H7 (cell line): ENCODE measurements at regions not wholly inside any gene's neighbourhood (a gene's known extent, or its start where the extent isn't known, plus 50 kb on each side); places are given as distances from the start of the nearest gene placed in this dataset.

Source experiments
- DNase-seq: peaks from one replicate; pipeline ENCODE4 v3.0.0; 2012
- H3K27me3 ChIP-seq: 2 replicates; pipeline ENCODE4 v1.6.0; 2011; ENCODE audit warnings: mild to moderate bottlenecking, low read length; ENCODE audit not compliant: control insufficient read depth, insufficient read depth
- H3K36me3 ChIP-seq: replicated peaks from 2 replicates; pipeline ENCODE4 v1.5.1; 2011; ENCODE audit warnings: low read length; ENCODE audit not compliant: control insufficient read depth, insufficient read depth
- H3K4me3 ChIP-seq: 2 replicates; pipeline ENCODE4 v1.5.1; 2011; ENCODE audit warnings: low read depth, mild to moderate bottlenecking, control low read depth, low read length, moderate library complexity; ENCODE audit not compliant: insufficient read depth

DNA sequence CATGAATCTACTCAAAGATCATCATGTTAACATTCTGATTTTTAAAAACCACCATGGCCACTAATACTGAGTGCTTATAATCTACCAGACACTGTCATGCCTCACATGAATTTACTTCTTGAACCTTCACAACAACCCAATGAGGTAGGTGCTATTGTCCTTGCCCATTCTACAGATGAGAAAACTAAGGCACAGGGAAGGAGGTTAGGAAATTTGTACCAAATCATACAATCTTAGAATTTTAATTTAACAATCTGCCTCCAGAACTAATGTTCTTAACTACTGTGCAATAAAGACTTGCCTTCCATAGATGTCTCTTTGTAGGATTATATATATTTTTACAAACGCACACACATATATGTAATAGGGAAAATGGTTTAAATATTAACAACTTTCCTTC is 269.5 kb downstream of the ALDH8A1 start:
- Histone ChIP-seq H3K36me3 (no peaks in the 10 kb centered on the region), H3K27me3 (no peaks in the 10 kb centered on the region), H3K4me3 (no peak overlapping the region)
- DNase-seq, result no peak

DNA sequence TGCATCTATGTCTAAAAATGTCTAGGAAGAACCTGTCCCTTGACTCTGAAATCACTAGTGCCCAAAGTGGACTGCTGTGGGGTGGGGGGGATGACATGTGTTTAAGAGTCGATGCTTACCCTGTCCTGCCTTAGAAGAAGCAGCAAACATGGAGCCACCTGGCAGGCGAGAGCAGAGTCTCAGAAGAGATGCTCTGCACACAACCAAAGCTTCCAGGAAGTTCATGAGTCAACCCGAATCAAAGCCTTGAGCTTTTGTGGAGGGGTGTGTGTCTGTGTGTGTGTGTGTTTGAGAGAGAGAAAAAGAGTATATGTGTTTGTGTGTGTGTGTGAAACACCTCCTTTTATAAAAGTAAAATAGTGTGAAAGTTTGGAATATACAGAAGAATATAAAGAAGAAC is 269.9 kb downstream of the ALDH8A1 start:
- no peaks in the 10 kb centered on the region for H3K36me3 ChIP-seq
- H3K4me3 ChIP-seq, result no peak overlapping the region
- no peak for DNase-seq
- no peaks in the 10 kb centered on the region for H3K27me3 ChIP-seq

DNA sequence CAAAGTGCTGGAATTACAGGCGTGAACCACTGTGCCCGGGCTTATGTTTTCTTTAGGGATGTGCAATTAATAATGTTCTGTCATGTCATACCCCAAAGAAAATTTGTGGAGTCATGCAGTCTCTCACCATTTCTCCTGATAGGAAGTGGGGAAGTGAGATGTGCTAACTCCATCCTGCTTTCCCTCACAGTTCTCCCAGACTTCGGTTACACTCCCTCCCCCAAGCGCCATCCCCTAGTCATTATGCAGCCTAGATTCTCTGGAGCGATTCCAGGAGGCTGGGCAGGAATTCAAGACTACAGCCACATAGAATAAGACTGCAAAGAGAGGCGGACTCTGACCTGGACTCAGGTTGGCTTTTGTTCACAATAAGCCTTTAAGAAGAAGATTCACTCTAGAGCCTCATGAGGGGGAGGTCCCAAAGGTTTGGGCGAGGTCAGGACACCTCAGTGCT is 271.4 kb downstream of the ALDH8A1 start:
- Histone ChIP-seq H3K27me3 (no peaks in the 10 kb centered on the region), H3K36me3 (no peaks in the 10 kb centered on the region)

DNA sequence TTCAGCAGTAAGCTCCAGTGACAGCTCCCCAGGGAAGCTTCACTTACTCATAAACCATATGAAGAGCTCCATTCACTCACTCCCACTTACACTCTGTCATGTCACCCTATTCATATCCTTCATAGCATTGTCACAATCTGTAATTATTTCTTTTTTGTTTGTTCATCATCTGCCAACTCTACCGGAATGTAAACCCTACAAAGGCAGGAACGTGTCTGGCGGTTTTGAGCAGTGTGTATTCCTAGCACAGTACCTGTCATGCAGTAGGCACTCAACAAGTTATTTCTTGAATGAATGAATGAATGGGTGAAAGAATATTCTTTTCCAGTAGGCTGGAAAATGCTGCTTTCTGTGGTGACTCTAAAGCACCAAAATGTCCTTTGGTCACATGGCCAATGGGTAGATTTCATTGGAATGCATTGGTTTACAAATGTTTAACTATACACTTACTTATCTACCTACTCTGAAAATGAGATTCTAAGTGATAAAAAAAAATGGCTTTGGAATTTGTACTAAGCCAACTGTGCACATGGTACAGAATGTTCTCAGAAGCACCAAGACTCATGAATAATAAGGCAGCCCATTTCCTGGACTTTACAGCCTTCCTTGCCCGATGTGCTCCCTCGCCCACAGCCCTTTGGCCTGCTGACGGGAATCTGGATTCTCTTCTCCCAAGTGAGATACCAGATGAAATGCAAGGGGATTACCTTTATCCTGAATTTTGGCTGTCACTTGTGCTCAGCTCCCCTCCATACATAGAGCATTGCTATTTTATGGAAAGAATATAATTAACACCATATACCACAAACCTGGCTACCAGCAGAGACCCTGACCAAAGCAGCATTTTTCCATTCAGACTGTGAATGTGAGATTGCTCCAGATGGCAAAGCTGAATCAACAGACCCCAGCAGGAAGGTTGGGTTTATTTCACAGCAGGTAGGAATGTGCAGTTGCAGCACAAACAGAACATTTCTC is 273.3 kb downstream of the ALDH8A1 start:
- Histone ChIP-seq H3K4me3 (no peak overlapping the region), H3K27me3 (no peaks in the 10 kb centered on the region), H3K36me3 (no peaks in the 10 kb centered on the region)
- DNase-seq, result no peak

More for the DNA sequence above, 271.4 kb downstream of the ALDH8A1 start:
- no peak overlapping the region for H3K4me3 ChIP-seq
- DNase-seq, result no peak

DNA sequence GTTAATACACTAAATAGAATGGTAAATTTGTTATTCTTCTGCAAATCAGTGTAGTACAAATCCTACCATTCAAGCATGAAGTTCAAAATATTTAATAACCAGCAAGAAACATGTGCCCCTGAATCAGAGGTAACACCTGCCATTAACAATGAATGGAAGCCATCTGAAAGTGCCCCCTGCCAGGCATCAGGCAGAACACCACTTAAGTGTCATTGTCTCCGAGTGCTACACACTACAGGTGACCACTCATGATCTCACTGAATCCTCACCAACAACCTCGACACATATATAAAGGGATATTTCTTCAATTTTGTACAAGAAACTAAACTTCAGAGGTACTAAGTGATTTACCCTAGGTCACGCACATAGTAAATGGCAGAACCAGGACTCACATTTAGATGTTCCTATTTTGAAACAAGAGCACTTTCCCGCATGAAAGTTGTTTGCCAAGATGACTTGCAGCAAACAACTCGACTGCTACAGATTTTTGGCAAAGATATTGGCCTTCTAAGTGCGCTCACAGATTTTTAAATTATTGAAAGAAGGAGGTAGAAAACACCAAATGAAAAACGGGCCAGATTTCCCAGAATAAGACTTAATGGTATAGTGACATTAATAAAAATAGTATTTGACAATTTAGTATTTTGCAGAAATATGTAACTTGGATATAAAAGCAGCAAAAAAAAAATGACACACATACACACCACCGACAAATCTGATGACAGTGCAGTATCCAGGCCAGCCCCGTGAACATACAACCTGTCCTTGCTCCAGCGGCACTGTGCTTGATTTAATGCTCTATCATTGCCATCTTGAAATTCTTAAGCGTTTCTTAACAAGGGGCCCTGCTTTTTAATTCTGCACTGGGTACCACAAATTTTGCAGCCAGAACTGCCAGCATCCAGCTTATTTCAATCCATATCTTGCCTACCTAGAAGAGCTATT is 274.5 kb downstream of the ALDH8A1 start:
- no peak for DNase-seq
- H3K36me3 ChIP-seq, result no peaks in the 10 kb centered on the region
- no peak overlapping the region for H3K4me3 ChIP-seq
- H3K27me3 ChIP-seq, result no peaks in the 10 kb centered on the region

DNA sequence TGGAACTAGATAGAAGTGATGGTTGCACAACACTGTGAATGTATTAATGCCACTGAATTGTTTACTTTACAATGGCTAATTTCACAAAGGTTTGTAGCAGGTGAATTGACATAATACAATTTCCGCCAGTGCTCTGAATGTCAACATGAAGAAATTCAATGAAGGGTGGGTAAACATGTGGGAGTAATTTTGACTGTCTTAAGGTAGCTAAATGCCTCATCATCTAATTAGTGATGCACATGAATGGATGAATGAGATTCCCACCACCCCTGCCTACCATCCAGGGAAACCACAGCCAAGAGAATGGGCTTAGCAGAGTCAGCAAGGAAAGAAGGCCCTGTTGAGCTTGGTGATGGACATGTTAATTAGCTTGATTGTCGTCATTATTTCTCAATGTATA is 275.3 kb downstream of the ALDH8A1 start:
- no peak overlapping the region for H3K4me3 ChIP-seq
- no peaks in the 10 kb centered on the region for H3K36me3 ChIP-seq
- DNase-seq, result no peak
- no peaks in the 10 kb centered on the region for H3K27me3 ChIP-seq

DNA sequence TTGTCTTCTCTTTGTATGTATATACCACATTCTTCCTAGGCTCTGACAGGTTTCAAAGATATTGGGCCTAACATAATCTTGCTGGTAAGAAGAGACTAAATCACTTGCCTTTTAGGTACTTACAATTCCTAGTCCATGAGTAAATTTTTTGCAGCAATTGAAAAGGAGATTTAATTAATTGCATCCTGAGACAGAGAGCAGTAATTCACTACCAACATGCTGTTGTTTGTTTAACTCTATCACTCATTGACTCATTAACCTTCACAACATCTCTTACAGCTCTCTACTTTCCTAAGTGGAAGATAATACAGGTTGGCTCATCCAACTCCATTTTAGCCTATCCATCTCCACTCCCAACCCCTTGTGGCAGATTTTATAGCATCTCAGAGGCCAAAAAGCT is 280.4 kb downstream of the ALDH8A1 start:
- no peak overlapping the region for H3K4me3 ChIP-seq
- no peaks in the 10 kb centered on the region for H3K36me3 ChIP-seq
- no peaks in the 10 kb centered on the region for H3K27me3 ChIP-seq
- no peak for DNase-seq

DNA sequence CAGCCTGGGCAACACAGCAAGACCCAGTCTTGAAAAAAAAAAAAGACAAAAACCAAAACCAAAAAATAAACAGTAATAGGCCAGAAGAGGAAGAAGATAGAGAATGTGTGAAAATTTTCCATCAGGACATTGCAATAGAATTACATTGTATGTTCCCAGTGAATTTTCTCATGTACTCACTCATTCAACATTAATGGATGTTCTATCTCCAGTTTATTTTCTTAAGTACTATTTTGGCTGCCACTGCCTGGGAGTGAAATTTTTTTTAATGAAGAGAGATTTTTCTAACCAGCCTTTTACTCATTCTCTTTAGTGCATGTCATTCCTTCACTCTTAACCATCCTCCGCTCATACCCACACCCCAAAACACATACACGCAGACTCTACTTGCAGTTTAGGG is 282.8 kb downstream of the ALDH8A1 start:
- no peak for DNase-seq
- Histone ChIP-seq H3K27me3 (no peaks in the 10 kb centered on the region), H3K4me3 (no peak overlapping the region), H3K36me3 (no peaks in the 10 kb centered on the region)

DNA sequence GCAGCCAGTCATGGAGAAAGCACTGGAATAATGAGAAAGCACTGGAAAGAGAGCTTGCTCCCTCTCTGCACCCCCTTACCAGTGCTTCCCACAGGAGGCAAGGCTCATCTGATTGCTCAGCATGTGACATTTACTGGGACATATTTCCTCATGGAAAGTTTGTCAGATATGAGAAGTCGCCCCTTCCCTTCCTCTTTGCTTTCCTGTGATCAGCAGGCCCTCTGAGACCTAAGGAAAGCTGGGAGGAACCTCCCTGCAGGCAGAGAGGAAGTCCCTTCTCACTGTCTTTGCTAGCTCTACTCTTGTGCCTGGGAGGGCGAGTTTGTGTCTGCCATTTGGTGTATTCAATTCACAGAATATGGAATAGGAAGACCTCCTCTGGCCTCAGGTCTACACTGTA is 283.8 kb downstream of the ALDH8A1 start:
- Histone ChIP-seq H3K27me3 (no peaks in the 10 kb centered on the region), H3K36me3 (no peaks in the 10 kb centered on the region), H3K4me3 (no peak overlapping the region)
- DNase-seq, result no peak

DNA sequence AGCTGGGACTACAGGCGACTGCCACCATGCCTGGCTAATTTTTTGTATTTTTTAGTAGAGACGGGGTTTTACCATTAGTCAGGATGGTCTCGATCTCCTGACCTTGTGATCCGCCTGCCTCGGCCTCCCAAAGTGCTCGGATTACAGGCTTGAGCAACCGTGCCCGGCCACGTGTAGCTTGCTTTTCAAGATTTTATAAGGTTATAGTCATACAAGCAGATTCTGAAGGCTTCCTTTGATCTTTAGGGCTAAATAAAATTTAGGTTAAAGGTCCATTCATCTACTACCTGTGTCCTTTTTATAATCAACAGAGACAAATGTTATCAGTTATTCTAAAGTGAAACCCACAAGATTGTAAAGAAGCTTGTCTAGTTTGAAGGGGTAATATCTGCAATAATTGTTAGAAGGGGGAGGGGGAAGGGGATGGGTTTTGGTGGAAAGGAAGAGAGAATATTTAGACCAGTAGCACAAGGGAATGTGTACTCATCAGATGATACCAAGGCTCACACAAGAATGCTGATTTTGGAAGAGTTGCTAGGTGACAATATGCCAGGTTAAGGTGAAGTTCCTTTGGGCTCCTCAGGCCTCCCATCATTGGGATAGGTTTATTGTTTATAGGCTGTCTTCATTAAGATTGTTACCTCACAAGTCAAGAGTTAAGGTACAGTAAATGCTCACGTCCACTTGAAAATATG is 284.7 kb downstream of the ALDH8A1 start:
- Histone ChIP-seq H3K4me3 (no peak overlapping the region), H3K36me3 (no peaks in the 10 kb centered on the region), H3K27me3 (no peaks in the 10 kb centered on the region)
- DNase-seq, result no peak

DNA sequence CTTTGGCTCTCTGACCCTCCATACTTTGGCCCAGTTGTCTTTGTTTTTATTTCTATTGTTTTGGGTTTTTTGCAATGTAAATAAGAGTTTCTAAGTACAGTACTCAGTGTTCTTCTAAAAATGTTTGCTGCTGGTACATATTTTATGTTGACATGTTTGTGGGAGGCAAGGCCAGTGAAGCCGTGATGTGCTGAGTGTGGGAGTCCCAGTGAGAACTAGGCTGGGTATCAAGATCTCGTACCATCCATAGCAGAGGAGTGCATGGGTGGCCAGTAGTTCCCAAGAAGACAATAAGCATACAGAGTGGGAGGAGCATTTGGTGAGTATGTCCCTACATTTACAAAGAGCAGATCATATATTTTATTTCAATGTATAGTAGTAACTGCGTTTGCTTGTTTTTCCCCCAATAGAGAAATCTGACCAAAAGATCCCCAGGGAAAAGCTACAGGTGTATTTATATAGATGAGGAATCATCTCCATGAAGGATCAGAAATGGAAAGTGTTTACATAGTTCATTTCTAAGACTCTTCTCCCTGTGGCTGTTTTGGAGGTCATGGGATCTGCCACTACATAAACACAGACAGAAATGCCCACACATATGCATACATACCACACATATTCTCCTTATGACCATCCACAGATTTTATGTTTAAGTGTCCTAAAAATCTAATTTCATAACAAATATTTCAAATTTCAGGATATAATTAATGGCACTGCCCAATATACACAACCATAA is 285.9 kb downstream of the ALDH8A1 start:
- no peaks in the 10 kb centered on the region for H3K27me3 ChIP-seq
- DNase-seq, result no peak
- no peaks in the 10 kb centered on the region for H3K36me3 ChIP-seq
- no peak overlapping the region for H3K4me3 ChIP-seq

DNA sequence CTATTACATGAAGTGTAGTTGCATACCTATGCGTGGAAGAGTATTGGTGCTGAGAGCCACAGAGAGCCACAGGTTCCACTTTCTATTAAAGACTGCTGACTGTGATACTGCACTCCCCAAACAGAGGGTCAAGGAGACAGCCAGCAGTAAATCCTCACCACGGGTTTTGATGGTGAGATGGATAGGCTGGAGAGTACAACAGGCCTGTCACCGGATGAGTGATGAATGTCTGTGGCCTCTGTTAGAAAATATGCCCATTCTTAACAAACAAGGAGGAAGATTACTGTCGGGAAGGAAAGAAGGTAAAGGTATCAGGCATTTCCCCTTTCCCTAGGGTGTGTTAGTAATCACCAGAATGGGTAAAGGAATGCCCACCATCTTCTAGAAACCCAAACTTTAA is 286.5 kb downstream of the ALDH8A1 start:
- H3K36me3 ChIP-seq, result no peaks in the 10 kb centered on the region
- H3K4me3 ChIP-seq, result no peak overlapping the region
- no peak for DNase-seq
- no peaks in the 10 kb centered on the region for H3K27me3 ChIP-seq

DNA sequence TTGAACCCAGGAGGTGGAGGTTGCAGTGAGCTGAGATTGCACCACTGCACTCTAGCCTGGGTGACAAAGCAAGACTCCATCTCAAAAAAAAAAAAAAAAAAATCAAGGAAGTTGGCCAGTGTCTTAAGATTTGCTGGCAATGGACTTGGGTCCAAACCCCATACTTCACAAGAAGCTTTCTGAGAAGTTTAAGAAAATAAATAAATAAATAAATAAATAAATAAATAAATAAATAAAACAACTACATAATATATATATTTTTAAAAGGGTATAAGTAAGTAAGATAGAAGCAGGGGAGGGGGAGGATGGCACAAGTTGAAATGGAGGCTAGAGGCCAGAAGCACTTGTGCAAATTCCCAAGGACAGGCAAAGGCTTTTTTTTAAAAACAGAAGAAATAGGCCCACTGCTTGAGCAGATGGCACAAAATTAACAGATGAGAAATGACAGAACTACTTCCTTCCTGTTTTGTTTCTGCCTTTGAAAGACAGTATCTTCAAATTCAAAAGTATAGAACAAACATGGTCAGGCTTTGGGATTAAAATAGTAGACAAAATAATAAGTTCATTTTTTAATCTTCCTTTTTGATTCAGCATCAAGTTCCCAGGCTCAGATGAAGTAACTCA is 287.7 kb downstream of the ALDH8A1 start:
- Histone ChIP-seq H3K4me3 (no peak overlapping the region), H3K36me3 (no peaks in the 10 kb centered on the region), H3K27me3 (no peaks in the 10 kb centered on the region)
- DNase-seq, result no peak
